ENCODE measurements at regions not wholly inside any gene's neighbourhood (a gene's known extent, or its start where the extent isn't known, plus 50 kb on each side); places are given as distances from the start of the nearest gene placed in this dataset.

- no peak for TF ChIP-seq GATA3 (IDR thresholded peaks at IDR 0.05; ENCODE audit: low read depth, low read length)
- TF ChIP-seq GATA2 (IDR thresholded peaks at IDR 0.05; ENCODE audit: low read depth, low read length): no peak
These were observed 431.9 kb upstream of the JARID2 start for GRCh38 chr6:14814016-14814415.

- no peak for TF ChIP-seq GATA2 (IDR thresholded peaks at IDR 0.05; ENCODE audit: low read depth, low read length)
- no peak for TF ChIP-seq GATA3 (IDR thresholded peaks at IDR 0.05; ENCODE audit: low read depth, low read length)
These were observed 429.6 kb upstream of the JARID2 start for GRCh38 chr6:14816116-14816859.

- no peak for TF ChIP-seq GATA2 (IDR thresholded peaks at IDR 0.05; ENCODE audit: low read depth, low read length)
- TF ChIP-seq GATA3 (IDR thresholded peaks at IDR 0.05; ENCODE audit: low read depth, low read length): no peak
These were observed 428.8 kb upstream of the JARID2 start for GRCh38 chr6:14817074-14817473.

- TF ChIP-seq GATA3 (IDR thresholded peaks at IDR 0.05; ENCODE audit: low read depth, low read length): no peak
These were observed 427.4 kb upstream of the JARID2 start for GRCh38 chr6:14818422-14818884.

GRCh38 chr6:14819001-14819400 is 426.9 kb upstream of the JARID2 start:
- TF ChIP-seq GATA3 (IDR thresholded peaks at IDR 0.05; ENCODE audit: low read depth, low read length) (no peak), GATA2 (IDR thresholded peaks at IDR 0.05; ENCODE audit: low read depth, low read length) (no peak)

GRCh38 chr6:14819840-14820420 is 425.9 kb upstream of the JARID2 start:
- TF ChIP-seq GATA3 (IDR thresholded peaks at IDR 0.05; ENCODE audit: low read depth, low read length) (no peak), GATA2 (IDR thresholded peaks at IDR 0.05; ENCODE audit: low read depth, low read length) (no peak)

- TF ChIP-seq GATA2 (IDR thresholded peaks at IDR 0.05; ENCODE audit: low read depth, low read length) (no peak), GATA3 (IDR thresholded peaks at IDR 0.05; ENCODE audit: low read depth, low read length) (no peak)
These were observed 423.8 kb upstream of the JARID2 start for GRCh38 chr6:14822012-14822553.

GRCh38 chr6:14822679-14823078 is 423.2 kb upstream of the JARID2 start:
- TF ChIP-seq GATA3 (IDR thresholded peaks at IDR 0.05; ENCODE audit: low read depth, low read length) (no peak), GATA2 (IDR thresholded peaks at IDR 0.05; ENCODE audit: low read depth, low read length) (no peak)

GRCh38 chr6:14824060-14824459 is 421.8 kb upstream of the JARID2 start:
- TF ChIP-seq GATA3 (IDR thresholded peaks at IDR 0.05; ENCODE audit: low read depth, low read length) (no peak), GATA2 (IDR thresholded peaks at IDR 0.05; ENCODE audit: low read depth, low read length) (no peak)

GRCh38 chr6:14824484-14825275 is 421.2 kb upstream of the JARID2 start:
- no peak for TF ChIP-seq GATA3 (IDR thresholded peaks at IDR 0.05; ENCODE audit: low read depth, low read length)
- no peak for TF ChIP-seq GATA2 (IDR thresholded peaks at IDR 0.05; ENCODE audit: low read depth, low read length)

GRCh38 chr6:14826456-14826855 is 419.4 kb upstream of the JARID2 start:
- no peak for TF ChIP-seq GATA3 (IDR thresholded peaks at IDR 0.05; ENCODE audit: low read depth, low read length)
- no peak for TF ChIP-seq GATA2 (IDR thresholded peaks at IDR 0.05; ENCODE audit: low read depth, low read length)

GRCh38 chr6:14827354-14827753 is 418.5 kb upstream of the JARID2 start:
- TF ChIP-seq GATA2 (IDR thresholded peaks at IDR 0.05; ENCODE audit: low read depth, low read length) (no peak), GATA3 (IDR thresholded peaks at IDR 0.05; ENCODE audit: low read depth, low read length) (no peak)

- TF ChIP-seq GATA3 (IDR thresholded peaks at IDR 0.05; ENCODE audit: low read depth, low read length): no peak
- TF ChIP-seq GATA2 (IDR thresholded peaks at IDR 0.05; ENCODE audit: low read depth, low read length): no peak
These were observed 417.7 kb upstream of the JARID2 start for GRCh38 chr6:14828201-14828611.

GRCh38 chr6:14831070-14831469 is 414.8 kb upstream of the JARID2 start:
- no peak for TF ChIP-seq GATA3 (IDR thresholded peaks at IDR 0.05; ENCODE audit: low read depth, low read length)
- no peak for TF ChIP-seq GATA2 (IDR thresholded peaks at IDR 0.05; ENCODE audit: low read depth, low read length)
